ENCODE measurements at regions not wholly inside any gene's neighbourhood (a gene's known extent, or its start where the extent isn't known, plus 50 kb on each side); places are given as distances from the start of the nearest gene placed in this dataset.

DNA sequence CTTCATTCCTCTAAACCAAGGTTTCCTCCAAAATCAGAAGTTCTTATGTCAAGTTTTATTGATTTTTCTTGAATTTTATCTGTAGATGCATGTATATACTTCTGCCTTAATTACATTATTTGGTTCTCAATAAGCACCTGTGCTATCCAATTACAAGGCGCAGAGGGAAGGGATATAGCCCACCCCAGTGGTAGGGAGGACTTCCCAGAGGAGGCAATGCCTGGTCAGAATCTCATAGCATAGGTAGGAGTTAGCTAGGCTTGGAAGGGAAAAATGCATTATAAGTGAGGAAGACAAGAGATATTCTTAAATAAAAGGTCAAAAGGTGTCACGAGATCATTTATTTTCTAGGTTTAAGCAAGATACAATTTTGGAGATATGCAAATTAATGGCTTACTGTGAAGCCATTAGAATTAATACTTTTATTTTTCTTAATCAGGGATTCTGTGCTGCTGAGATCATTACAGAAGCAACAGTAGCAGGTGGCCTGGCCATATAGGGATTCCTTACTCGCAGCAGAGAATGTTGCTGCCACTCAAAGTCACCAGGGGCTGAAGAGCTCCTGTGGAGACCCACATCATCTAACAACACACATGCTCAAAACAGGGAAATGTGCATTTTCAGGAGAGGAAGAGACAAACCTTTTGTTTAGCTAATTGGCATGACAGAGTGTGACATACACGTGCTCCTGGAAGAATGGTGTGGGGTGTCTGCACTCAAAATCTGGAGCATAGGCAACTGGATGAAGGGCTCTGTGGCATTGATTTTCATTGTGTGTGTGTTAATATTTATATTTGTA, 178.3 kb downstream of the ATG4C start:
- Histone ChIP-seq H3K36me3 (replicated peaks in 1 of 2; ENCODE audit: insufficient read depth in 1 of 2, low read depth in 2 of 2) (no peaks in the 10 kb centered on the region), H3K27me3 (no peaks in the 10 kb centered on the region), H3K4me1 (peaks cover 3% of the 10 kb centered on the region), H3K4me3 (no peak overlapping the region), H3K27ac (no peak overlapping the region), H3K9me3 (no peaks in the 10 kb centered on the region)
- WGBS, 2 donors = 51 to 54% methylated on average over 4 of the region's 4 CpGs
- TF ChIP-seq POLR2A (IDR thresholded peaks at IDR 0.05) = no peak
- TF ChIP-seq, protein P1, sequence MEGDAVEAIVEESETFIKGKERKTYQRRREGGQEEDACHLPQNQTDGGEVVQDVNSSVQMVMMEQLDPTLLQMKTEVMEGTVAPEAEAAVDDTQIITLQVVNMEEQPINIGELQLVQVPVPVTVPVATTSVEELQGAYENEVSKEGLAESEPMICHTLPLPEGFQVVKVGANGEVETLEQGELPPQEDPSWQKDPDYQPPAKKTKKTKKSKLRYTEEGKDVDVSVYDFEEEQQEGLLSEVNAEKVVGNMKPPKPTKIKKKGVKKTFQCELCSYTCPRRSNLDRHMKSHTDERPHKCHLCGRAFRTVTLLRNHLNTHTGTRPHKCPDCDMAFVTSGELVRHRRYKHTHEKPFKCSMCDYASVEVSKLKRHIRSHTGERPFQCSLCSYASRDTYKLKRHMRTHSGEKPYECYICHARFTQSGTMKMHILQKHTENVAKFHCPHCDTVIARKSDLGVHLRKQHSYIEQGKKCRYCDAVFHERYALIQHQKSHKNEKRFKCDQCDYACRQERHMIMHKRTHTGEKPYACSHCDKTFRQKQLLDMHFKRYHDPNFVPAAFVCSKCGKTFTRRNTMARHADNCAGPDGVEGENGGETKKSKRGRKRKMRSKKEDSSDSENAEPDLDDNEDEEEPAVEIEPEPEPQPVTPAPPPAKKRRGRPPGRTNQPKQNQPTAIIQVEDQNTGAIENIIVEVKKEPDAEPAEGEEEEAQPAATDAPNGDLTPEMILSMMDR (IDR thresholded peaks at IDR 0.05) = no peak
- DNase-seq (no peak), ATAC-seq (no peak)
- intact Hi-C loops (cut with DNase I) = no loop called here

DNA sequence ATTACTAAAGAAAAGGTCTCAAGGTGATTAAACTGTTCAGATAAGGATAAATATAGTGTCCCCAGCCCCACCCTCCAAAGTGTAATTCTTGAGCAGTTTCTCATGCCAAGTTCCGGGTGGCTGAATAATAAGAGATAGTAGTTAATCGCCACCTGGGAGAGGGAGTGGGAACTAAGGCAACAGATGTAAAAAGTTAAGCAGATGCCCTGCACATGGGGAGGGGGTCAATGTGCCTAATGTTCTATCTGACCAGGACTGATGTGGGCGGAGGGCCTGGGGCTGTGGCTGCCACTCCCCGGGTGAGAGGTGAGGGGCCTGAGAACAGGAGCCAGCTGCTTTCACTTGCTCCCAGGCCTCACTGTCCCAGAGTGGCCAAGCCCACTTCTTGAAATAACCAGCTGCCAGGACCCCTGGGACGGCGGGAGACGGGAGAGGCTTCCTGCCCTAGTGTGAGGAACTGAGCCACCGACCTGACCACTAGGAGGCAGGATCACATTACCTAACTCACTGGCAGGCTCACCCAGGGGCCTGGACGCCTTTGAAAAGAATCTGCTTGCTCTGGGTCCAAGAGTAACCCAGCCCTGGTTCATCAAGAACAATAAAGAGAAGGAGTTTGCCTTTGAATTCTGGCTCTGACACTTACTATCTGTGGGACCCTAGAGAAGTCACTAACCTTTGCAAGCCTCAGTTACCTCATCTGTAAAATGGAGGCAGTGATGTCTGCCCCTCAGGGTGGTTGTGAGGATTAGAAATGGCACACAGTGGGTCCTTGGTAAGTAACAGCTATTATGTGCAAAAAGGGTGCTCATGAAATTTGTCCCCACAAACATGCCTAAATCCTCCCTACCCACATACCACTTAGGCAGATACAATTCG, 179.2 kb downstream of the ATG4C start:
- Histone ChIP-seq H3K4me1 (peaks cover 3% of the 10 kb centered on the region), H3K27ac (no peak overlapping the region), H3K4me3 (no peak overlapping the region), H3K36me3 (replicated peaks in 1 of 2; ENCODE audit: insufficient read depth in 1 of 2, low read depth in 2 of 2) (no peaks in the 10 kb centered on the region), H3K27me3 (no peaks in the 10 kb centered on the region), H3K9me3 (no peaks in the 10 kb centered on the region)
- peak; percentile 45 for ATAC-seq
- intact Hi-C loops (cut with DNase I) = no loop called here
- 25 to 31% methylated on average over 6 to 10 of the region's 10 CpGs for WGBS, 2 donors
- no peak for TF ChIP-seq POLR2A (IDR thresholded peaks at IDR 0.05)
- TF ChIP-seq, protein P1 (IDR thresholded peaks at IDR 0.05) = peak; percentile 12 to 50 (median 45)
- peak; percentile 27 to 57 (median 50) for DNase-seq

DNA sequence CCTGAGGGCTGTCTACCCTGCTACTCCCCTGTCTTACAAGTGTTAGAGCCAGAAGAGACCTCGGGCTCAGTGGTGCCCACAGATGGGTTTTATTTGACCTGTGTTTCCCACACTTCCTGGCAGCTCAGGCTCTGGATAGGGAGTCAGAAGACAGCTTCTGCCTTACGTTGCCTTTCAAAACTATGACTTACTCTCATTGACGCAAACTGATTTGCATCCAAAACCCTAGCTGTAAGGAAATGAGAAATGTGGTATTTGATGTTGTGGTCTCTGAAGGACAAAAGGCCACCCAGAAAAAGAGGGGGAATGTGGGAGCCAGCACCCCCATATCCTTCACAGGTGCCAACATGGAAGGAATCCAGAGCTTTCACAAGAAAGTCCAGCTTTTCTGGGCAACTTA, 180.2 kb downstream of the ATG4C start:
- no peak for DNase-seq
- H3K27ac ChIP-seq = no peak overlapping the region
- TF ChIP-seq POLR2A (IDR thresholded peaks at IDR 0.05) = no peak
- TF ChIP-seq, protein P1 (IDR thresholded peaks at IDR 0.05) = no peak
- no peaks in the 10 kb centered on the region for H3K9me3 ChIP-seq
- no peak for ATAC-seq
- intact Hi-C loops (cut with DNase I) = no loop called here
- H3K4me1 ChIP-seq = peaks cover 3% of the 10 kb centered on the region
- no peaks in the 10 kb centered on the region for H3K27me3 ChIP-seq
- no peak overlapping the region for H3K4me3 ChIP-seq
- H3K36me3 ChIP-seq (replicated peaks in 1 of 2; ENCODE audit: insufficient read depth in 1 of 2, low read depth in 2 of 2) = no peaks in the 10 kb centered on the region
- 67 to 73% methylated on average over 3 of the region's 3 CpGs for WGBS, 2 donors

DNA sequence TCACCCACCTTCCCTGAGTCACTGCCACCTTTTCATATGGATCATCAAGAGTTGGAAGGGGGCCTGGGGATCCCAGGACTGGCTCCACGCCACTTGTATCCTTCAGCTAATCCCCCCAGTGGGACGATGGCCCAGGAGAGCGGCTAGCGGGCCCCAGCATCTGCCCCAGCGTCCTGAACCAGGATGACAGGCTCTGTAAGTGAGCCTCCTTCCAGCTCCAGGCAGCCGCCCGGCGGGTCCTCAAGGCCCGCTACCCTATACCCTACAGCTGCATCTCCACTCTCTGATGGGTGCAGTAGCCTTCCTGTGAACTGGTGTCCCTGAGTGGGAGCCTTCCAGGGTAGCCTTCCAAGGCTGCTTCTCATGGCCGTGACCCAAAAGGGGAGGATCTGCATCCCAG, 183.1 kb downstream of the ATG4C start:
- H3K36me3 ChIP-seq (replicated peaks in 1 of 2; ENCODE audit: insufficient read depth in 1 of 2, low read depth in 2 of 2) = no peaks in the 10 kb centered on the region
- no peaks in the 10 kb centered on the region for H3K9me3 ChIP-seq
- TF ChIP-seq, protein P1 (IDR thresholded peaks at IDR 0.05) = no peak
- TF ChIP-seq POLR2A (IDR thresholded peaks at IDR 0.05) = no peak
- WGBS, 2 donors = 84% methylated on average over 7 to 10 of the region's 10 CpGs
- no peak overlapping the region for H3K4me3 ChIP-seq
- no peak overlapping the region for H3K27ac ChIP-seq
- ATAC-seq (no peak), DNase-seq (no peak)
- intact Hi-C loops (cut with DNase I) = no loop called here
- H3K4me1 ChIP-seq = peaks cover 3% of the 10 kb centered on the region
- H3K27me3 ChIP-seq = no peaks in the 10 kb centered on the region

All from body of pancreas (tissue), 4 donors.